ENCODE measurements at regions not wholly inside any gene's neighbourhood (a gene's known extent, or its start where the extent isn't known, plus 50 kb on each side); places are given as distances from the start of the nearest gene placed in this dataset.
"Not testable (repeated sequence)": the region's sequence is repeated elsewhere in the genome, so short reads cannot be mapped to it uniquely, and the experiment has no call there.

GRCh38 chr5:18395126-18396110, 761.2 kb downstream of the TAF11L14 start:
- WGBS, 2 donors = 41 to 53% methylated on average over 10 of the region's 10 CpGs
- Histone ChIP-seq H3K4me3 (no peak overlapping the region), H3K36me3 (replicated peaks in 1 of 2; ENCODE audit: insufficient read depth in 1 of 2, low read depth in 2 of 2) (no peaks in the 10 kb centered on the region), H3K27me3 (no peaks in the 10 kb centered on the region), H3K27ac (no peak overlapping the region), H3K9me3 (no peaks in the 10 kb centered on the region), H3K4me1 (no peaks in the 10 kb centered on the region)
- DNase-seq (no peak), ATAC-seq (no peak)
- intact Hi-C loops (cut with DNase I) = no loop called here
- no peak for TF ChIP-seq POLR2A (IDR thresholded peaks at IDR 0.05)

- H3K4me1 ChIP-seq = no peaks in the 10 kb centered on the region
- no peak overlapping the region for H3K27ac ChIP-seq
- no peak for TF ChIP-seq CTCF (IDR thresholded peaks at IDR 0.05)
- no peak for TF ChIP-seq POLR2A (IDR thresholded peaks at IDR 0.05)
- no peaks in the 10 kb centered on the region for H3K27me3 ChIP-seq
- no peak overlapping the region for H3K4me3 ChIP-seq
- no peaks in the 10 kb centered on the region for H3K9me3 ChIP-seq
- H3K36me3 ChIP-seq (replicated peaks in 1 of 2; ENCODE audit: insufficient read depth in 1 of 2, low read depth in 2 of 2) = no peaks in the 10 kb centered on the region
- intact Hi-C loops (cut with DNase I) = no loop called here
- no peak for DNase-seq
- no peak for ATAC-seq
- WGBS, 2 donors = 23 to 32% methylated on average over 4 of the region's 4 CpGs
Measured at GRCh38 chr5:18397371-18397770, 763.1 kb downstream of the TAF11L14 start.

GRCh38 chr5:18397891-18398290, 763.6 kb downstream of the TAF11L14 start:
- H3K4me3 ChIP-seq = no peak overlapping the region
- no peaks in the 10 kb centered on the region for H3K4me1 ChIP-seq
- 44 to 55% methylated on average over 2 of the region's 2 CpGs for WGBS, 2 donors
- TF ChIP-seq CTCF (IDR thresholded peaks at IDR 0.05) = no peak
- no peak for TF ChIP-seq POLR2A (IDR thresholded peaks at IDR 0.05)
- ATAC-seq = no peak
- H3K27me3 ChIP-seq = no peaks in the 10 kb centered on the region
- no peaks in the 10 kb centered on the region for H3K9me3 ChIP-seq
- no peak overlapping the region for H3K27ac ChIP-seq
- no peaks in the 10 kb centered on the region for H3K36me3 ChIP-seq (replicated peaks in 1 of 2; ENCODE audit: insufficient read depth in 1 of 2, low read depth in 2 of 2)
- intact Hi-C loops (cut with DNase I) = no loop called here
- no peak for DNase-seq

- intact Hi-C loops (cut with DNase I); H3K27me3 ChIP-seq; H3K4me3 ChIP-seq; H3K36me3 ChIP-seq (replicated peaks in 1 of 2; ENCODE audit: insufficient read depth in 1 of 2, low read depth in 2 of 2); H3K9me3 ChIP-seq; H3K27ac ChIP-seq; DNase-seq; H3K4me1 ChIP-seq; ATAC-seq: not testable (repeated sequence)
- WGBS, 2 donors = 83 to 88% methylated on average over 23 to 38 of the region's 50 CpGs
Measured at GRCh38 chr5:18399461-18400327, 765.4 kb downstream of the TAF11L14 start.

GRCh38 chr5:18403141-18403540, 768.9 kb downstream of the TAF11L14 start:
- DNase-seq (no peak), ATAC-seq (no peak)
- no peak overlapping the region for H3K4me3 ChIP-seq
- no peaks in the 10 kb centered on the region for H3K9me3 ChIP-seq
- H3K36me3 ChIP-seq (replicated peaks in 1 of 2; ENCODE audit: insufficient read depth in 1 of 2, low read depth in 2 of 2) = no peaks in the 10 kb centered on the region
- no peak overlapping the region for H3K27ac ChIP-seq
- TF ChIP-seq CTCF (IDR thresholded peaks at IDR 0.05) (no peak), POLR2A (IDR thresholded peaks at IDR 0.05) (no peak)
- H3K4me1 ChIP-seq = no peaks in the 10 kb centered on the region
- intact Hi-C loops (cut with DNase I) = no loop called here
- no peaks in the 10 kb centered on the region for H3K27me3 ChIP-seq
- WGBS, 2 donors = 16 to 29% methylated on average over 1 of the region's 1 CpG

All from body of pancreas (tissue), 4 donors.